Gastrocnemius medialis (tissue), 4 donors: ENCODE measurements at regions not wholly inside any gene's neighbourhood (a gene's known extent, or its start where the extent isn't known, plus 50 kb on each side); places are given as distances from the start of the nearest gene placed in this dataset.

ENCODE experiments used
- ATAC-seq, 2 donors: fragments of 150-250 bp; one replicate each; pipeline ENCODE4 v1.9.1; 2016
- DNase-seq, 2 donors: peaks; one replicate each; pipeline ENCODE4 v3.0.0-alpha.2; 2019
- H3K27ac ChIP-seq, 4 donors: fragments of 200-600 bp; sonication (generic); 1 replicate in 1 of 4; 2 replicates in 3 of 4; pipeline ENCODE4 v1.5.1; 2016 to 2018; ENCODE audit warnings: mild to moderate bottlenecking in 2 of 4, moderate library complexity in 1 of 4
- H3K27me3 ChIP-seq, 3 donors: fragments of 200-600 bp; sonication (generic) in 2 of 3; 1 replicate in 1 of 3; 2 replicates in 2 of 3; pipeline versions ENCODE4 v1.5.1 to v1.6.0; 2016 to 2019; ENCODE audit warnings: mild to moderate bottlenecking in 1 of 3, moderate library complexity in 1 of 3
- H3K36me3 ChIP-seq, 2 donors: fragments of 200-600 bp; sonication (generic) in 1 of 2; one replicate each; pipeline ENCODE4 v1.5.1; 2017 to 2018
- H3K4me1 ChIP-seq, 2 donors: fragments of 200-600 bp; sonication (generic) in 1 of 2; one replicate each; pipeline ENCODE4 v1.5.1; 2016 to 2017; ENCODE audit warnings: mild to moderate bottlenecking in 2 of 2
- H3K4me3 ChIP-seq, 4 donors: fragments of 200-600 bp; sonication (generic) in 3 of 4; 1 replicate in 1 of 4; 2 replicates in 3 of 4; pipeline ENCODE4 v1.5.1; 2016 to 2019; ENCODE audit warnings: mild to moderate bottlenecking in 2 of 4
- H3K9me3 ChIP-seq, 3 donors: fragments of 200-600 bp; sonication (generic) in 2 of 3; 1 replicate in 1 of 3; 2 replicates in 2 of 3; pipeline ENCODE4 v1.5.1; 2016 to 2019
- CTCF ChIP-seq, 5 experiments: fragments of 450-650 bp in 3 of 5; fragments of 200-600 bp in 2 of 5; sonication (generic) in 2 of 5; IDR thresholded peaks in 4 of 5; conservative IDR thresholded peaks in 1 of 5; 1 replicate in 4 of 5; 2 replicates in 1 of 5; pipeline ENCODE4 v1.5.1; 2016 to 2019; ENCODE audit warnings: antibody characterized with exemption in 5 of 5, mild to moderate bottlenecking in 3 of 5, moderate library complexity in 3 of 5
- POLR2A ChIP-seq, 2 donors: fragments of 450-650 bp; IDR thresholded peaks; one replicate each; pipeline ENCODE4 v1.6.1; 2017; ENCODE audit warnings: antibody characterized with exemption in 2 of 2, mild to moderate bottlenecking in 2 of 2, moderate library complexity in 2 of 2
- in situ Hi-C, 4 donors: fragments of 200-750 bp; cut with MboI; loops; one replicate each; pipeline versions ENCODE4 v1.15.0 to v1.8.0; 2017; ENCODE audit warnings: low sequenced_read_pairs in 4 of 4
- intact Hi-C: fragments of 100-400 bp; cut with DNase I; formaldehyde crosslinking; loops from one replicate; pipeline ENCODE4 v1.15.1; 2023; ENCODE audit warnings: low total_unique reads

- no peak overlapping the region for H3K4me3 ChIP-seq
- in situ Hi-C loops (no loop called here), intact Hi-C loops (no loop called here)
- H3K9me3 ChIP-seq = no peaks in the 10 kb centered on the region
- H3K27me3 ChIP-seq = no peaks in the 10 kb centered on the region
- H3K4me1 ChIP-seq = peaks cover 12 to 16% of the 10 kb centered on the region in 2 donors
- peak overlapping the region; percentile 52 to 77 (median 61) for H3K27ac ChIP-seq
- no peak for ATAC-seq
- DNase-seq = no peak
- TF ChIP-seq CTCF (IDR thresholded peaks at IDR 0.05 in 4 of 5, conservative IDR thresholded peaks at IDR 0.05 in 1 of 5) (no peak), POLR2A (IDR thresholded peaks at IDR 0.05) (no peak)
- H3K36me3 ChIP-seq = no peaks in the 10 kb centered on the region
Measured at GRCh38 chr10:43867113-43867512, 218.4 kb upstream of the ZNF32 start.

DNA sequence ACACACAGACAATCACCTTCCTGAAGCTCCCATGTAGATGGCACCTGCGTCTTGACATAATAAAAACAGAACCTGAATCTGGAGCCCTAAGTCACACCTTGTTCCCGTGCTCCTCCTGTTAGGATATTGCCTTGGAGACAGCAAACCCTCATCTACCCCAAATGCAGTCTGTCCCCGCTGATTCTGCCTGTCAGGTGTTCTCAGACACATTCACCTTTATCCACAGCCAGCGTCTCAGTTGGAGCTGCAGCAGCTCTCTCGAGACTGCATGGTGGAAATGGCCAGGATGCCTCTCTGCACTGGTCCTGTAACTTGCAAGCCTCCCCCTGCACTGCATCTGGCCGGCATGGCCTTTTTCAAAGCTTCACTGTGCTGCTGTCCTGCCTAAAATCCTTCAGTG lies 218.0 kb upstream of the ZNF32 start:
- intact Hi-C loops (no loop called here), in situ Hi-C loops (no loop called here)
- no peaks in the 10 kb centered on the region for H3K36me3 ChIP-seq
- no peaks in the 10 kb centered on the region for H3K27me3 ChIP-seq
- DNase-seq = no peak
- H3K27ac ChIP-seq = no peak overlapping the region
- no peaks in the 10 kb centered on the region for H3K9me3 ChIP-seq
- H3K4me3 ChIP-seq = no peak overlapping the region
- no peak for TF ChIP-seq POLR2A (IDR thresholded peaks at IDR 0.05)
- no peak for TF ChIP-seq CTCF (IDR thresholded peaks at IDR 0.05 in 4 of 5, conservative IDR thresholded peaks at IDR 0.05 in 1 of 5)
- H3K4me1 ChIP-seq = peaks cover 12 to 16% of the 10 kb centered on the region in 2 donors
- no peak for ATAC-seq

- no peaks in the 10 kb centered on the region for H3K27me3 ChIP-seq
- H3K36me3 ChIP-seq = no peaks in the 10 kb centered on the region
- TF ChIP-seq POLR2A (IDR thresholded peaks at IDR 0.05) = no peak
- DNase-seq = no peak
- H3K4me1 ChIP-seq = peaks cover 12 to 16% of the 10 kb centered on the region in 2 donors
- no peak for ATAC-seq
- no peak overlapping the region for H3K27ac ChIP-seq
- intact Hi-C loops = no loop called here
- in situ Hi-C loops = no loop called here
- no peaks in the 10 kb centered on the region for H3K9me3 ChIP-seq
- H3K4me3 ChIP-seq = no peak overlapping the region
Measured at GRCh38 chr10:43865265-43866135, 216.8 kb upstream of the ZNF32 start.

DNA sequence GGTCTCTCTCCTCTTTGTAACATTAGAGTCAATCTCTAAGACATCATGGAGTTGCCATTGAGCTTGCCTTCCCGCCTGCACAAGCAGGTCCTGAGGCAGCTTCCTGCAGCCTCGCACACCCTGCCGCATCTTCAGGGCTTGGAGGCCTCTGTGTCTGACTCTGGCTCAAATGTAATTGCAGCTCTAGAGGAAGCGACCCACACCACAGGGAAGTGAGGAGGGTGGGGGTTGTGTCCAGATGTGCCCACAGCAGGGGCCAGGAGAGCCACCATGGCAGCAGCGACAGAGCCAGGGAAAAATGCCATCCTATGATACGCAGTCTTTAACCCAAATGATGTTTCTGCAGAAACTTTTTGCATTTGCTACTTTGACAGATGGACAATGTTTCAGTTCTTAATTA lies 216.0 kb upstream of the ZNF32 start:
- intact Hi-C loops = no loop called here

More for the DNA sequence above, 216.0 kb upstream of the ZNF32 start:
- peak overlapping the region; percentile 75 to 81 (median 78) for H3K27ac ChIP-seq
- no peaks in the 10 kb centered on the region for H3K27me3 ChIP-seq
- no peaks in the 10 kb centered on the region for H3K9me3 ChIP-seq
- H3K36me3 ChIP-seq = no peaks in the 10 kb centered on the region
- ATAC-seq (no peak), DNase-seq (no peak)
- TF ChIP-seq POLR2A (IDR thresholded peaks at IDR 0.05) = no peak
- TF ChIP-seq CTCF (IDR thresholded peaks at IDR 0.05 in 4 of 5, conservative IDR thresholded peaks at IDR 0.05 in 1 of 5) = no peak
- in situ Hi-C loops = no loop called here
- peaks cover 12 to 16% of the 10 kb centered on the region in 2 donors for H3K4me1 ChIP-seq
- no peak overlapping the region for H3K4me3 ChIP-seq
